Upper lobe of right lung (tissue), 1 donor: ENCODE measurements at regions not wholly inside any gene's neighbourhood (a gene's known extent, or its start where the extent isn't known, plus 50 kb on each side); places are given as distances from the start of the nearest gene placed in this dataset.

ENCODE experiments used
- ATAC-seq: fragments of 200-7000 bp; cut with Tn5 transposase; one replicate; pipeline ENCODE4 v1.9.1; 2020; ENCODE audit warnings: mild to moderate bottlenecking, moderate library complexity
- DNase-seq: peaks from one replicate; pipeline ENCODE4 v3.0.0-alpha.2; 2020
- H3K27ac ChIP-seq: fragments of 200-600 bp; one replicate; pipeline ENCODE4 v1.8.0; 2022
- H3K27me3 ChIP-seq: fragments of 200-600 bp; one replicate; pipeline ENCODE4 v1.8.0; 2022; ENCODE audit warnings: mild to moderate bottlenecking
- H3K36me3 ChIP-seq: fragments of 200-600 bp; one replicate; pipeline ENCODE4 v1.8.0; 2022
- H3K4me1 ChIP-seq: fragments of 200-600 bp; one replicate; pipeline ENCODE4 v1.8.0; 2022
- H3K4me3 ChIP-seq: fragments of 200-600 bp; one replicate; pipeline ENCODE4 v1.8.0; 2022; ENCODE audit warnings: mild to moderate bottlenecking
- H3K9me3 ChIP-seq: fragments of 200-600 bp; one replicate; pipeline ENCODE4 v1.8.0; 2022
- intact Hi-C: fragments of 100-400 bp; cut with DNase I; formaldehyde crosslinking; loops from one replicate; pipeline ENCODE4 v1.11.0; 2022
- TF ChIP-seq, protein P1 (sequence below): fragments of 200-600 bp; IDR thresholded peaks from one replicate; pipeline ENCODE4 v1.8.0; 2022; ENCODE audit warnings: antibody characterized with exemption
- donor health status: DM: no; HTN: yes; CAD: no; lungs with severe emphysema.

DNA sequence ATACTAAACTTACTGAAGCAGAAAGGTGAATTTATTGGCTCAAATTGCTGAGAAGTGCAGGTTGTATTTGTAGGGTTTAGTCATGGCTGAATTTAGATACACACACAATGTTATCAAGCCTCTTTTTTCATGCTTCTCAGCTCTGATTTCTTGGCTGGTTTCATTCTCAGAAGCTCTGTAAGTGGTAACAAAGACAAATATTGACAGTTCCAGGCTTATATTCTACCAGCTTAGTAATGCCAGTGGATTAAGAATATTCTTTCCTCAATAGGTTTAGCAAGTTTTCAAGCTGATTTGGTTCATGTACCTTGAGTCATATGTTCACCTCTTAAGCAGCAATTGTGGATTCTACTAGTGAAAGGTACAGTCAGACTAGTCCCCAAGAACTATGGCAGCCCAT lies 52.1 kb upstream of the PKIB start:
- ATAC-seq (no peak), DNase-seq (no peak)
- no peaks in the 10 kb centered on the region for H3K9me3 ChIP-seq
- H3K36me3 ChIP-seq: no peaks in the 10 kb centered on the region
- intact Hi-C loops: no loop called here
- no peak overlapping the region for H3K4me3 ChIP-seq
- no peaks in the 10 kb centered on the region for H3K4me1 ChIP-seq
- H3K27ac ChIP-seq: no peak overlapping the region
- TF ChIP-seq, protein P1, sequence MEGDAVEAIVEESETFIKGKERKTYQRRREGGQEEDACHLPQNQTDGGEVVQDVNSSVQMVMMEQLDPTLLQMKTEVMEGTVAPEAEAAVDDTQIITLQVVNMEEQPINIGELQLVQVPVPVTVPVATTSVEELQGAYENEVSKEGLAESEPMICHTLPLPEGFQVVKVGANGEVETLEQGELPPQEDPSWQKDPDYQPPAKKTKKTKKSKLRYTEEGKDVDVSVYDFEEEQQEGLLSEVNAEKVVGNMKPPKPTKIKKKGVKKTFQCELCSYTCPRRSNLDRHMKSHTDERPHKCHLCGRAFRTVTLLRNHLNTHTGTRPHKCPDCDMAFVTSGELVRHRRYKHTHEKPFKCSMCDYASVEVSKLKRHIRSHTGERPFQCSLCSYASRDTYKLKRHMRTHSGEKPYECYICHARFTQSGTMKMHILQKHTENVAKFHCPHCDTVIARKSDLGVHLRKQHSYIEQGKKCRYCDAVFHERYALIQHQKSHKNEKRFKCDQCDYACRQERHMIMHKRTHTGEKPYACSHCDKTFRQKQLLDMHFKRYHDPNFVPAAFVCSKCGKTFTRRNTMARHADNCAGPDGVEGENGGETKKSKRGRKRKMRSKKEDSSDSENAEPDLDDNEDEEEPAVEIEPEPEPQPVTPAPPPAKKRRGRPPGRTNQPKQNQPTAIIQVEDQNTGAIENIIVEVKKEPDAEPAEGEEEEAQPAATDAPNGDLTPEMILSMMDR: no peak
- no peaks in the 10 kb centered on the region for H3K27me3 ChIP-seq
